ENCODE measurements at regions not wholly inside any gene's neighbourhood (a gene's known extent, or its start where the extent isn't known, plus 50 kb on each side); places are given as distances from the start of the nearest gene placed in this dataset.
A peak's percentile ranks its signal among the peaks of the same experiment; 100 is the strongest.
"Not testable (repeated sequence)": the region's sequence is repeated elsewhere in the genome, so short reads cannot be mapped to it uniquely, and the experiment has no call there.

- DNase-seq (ENCODE audit: low read depth, low spot score): peak; percentile 77
These were observed 56.5 kb upstream of the GATA2 start for GRCh38 chr3:128549283-128550112.

GRCh38 chr3:128548426-128549282 lies 55.7 kb upstream of the GATA2 start:
- no peak for DNase-seq (ENCODE audit: low read depth, low spot score)

- no peak for DNase-seq (ENCODE audit: low read depth, low spot score)
These were observed 55.0 kb upstream of the GATA2 start for GRCh38 chr3:128548021-128548420.

GRCh38 chr3:128547368-128547987 lies 54.5 kb upstream of the GATA2 start:
- DNase-seq (ENCODE audit: low read depth, low spot score): peak; percentile 51

- DNase-seq (ENCODE audit: low read depth, low spot score): no peak
These were observed 53.6 kb upstream of the GATA2 start for GRCh38 chr3:128546646-128547045.

- DNase-seq (ENCODE audit: low read depth, low spot score): no peak
These were observed 52.2 kb upstream of the GATA2 start for GRCh38 chr3:128545120-128545752.

GRCh38 chr3:128544190-128544589 lies 51.2 kb upstream of the GATA2 start:
- DNase-seq (ENCODE audit: low read depth, low spot score): no peak

GRCh38 chr3:128543570-128544174 lies 50.7 kb upstream of the GATA2 start:
- not testable (repeated sequence) for DNase-seq (ENCODE audit: low read depth, low spot score)
